Esophagus squamous epithelium (tissue), 5 donors: ENCODE measurements at regions not wholly inside any gene's neighbourhood (a gene's known extent, or its start where the extent isn't known, plus 50 kb on each side); places are given as distances from the start of the nearest gene placed in this dataset.
A peak's percentile ranks its signal among the peaks of the same experiment; 100 is the strongest.

Experiments
- DNase-seq: peaks from one replicate; lab custom pipeline; 2025; lab: John Stamatoyannopoulos, UW
- H3K27ac ChIP-seq, 4 donors: fragments of 200-600 bp; sonication (generic); one replicate each; pipeline ENCODE4 v1.5.1; 2016 to 2019; ENCODE audit warnings: mild to moderate bottlenecking in 1 of 4
- H3K27me3 ChIP-seq, 4 donors: fragments of 200-600 bp; sonication (generic); 1 replicate in 3 of 4; 2 replicates in 1 of 4; pipeline versions ENCODE4 v1.5.1 to v1.6.0; 2017 to 2021; ENCODE audit warnings: antibody characterized with exemption in 1 of 4
- H3K36me3 ChIP-seq, 3 donors: fragments of 200-600 bp; sonication (generic); one replicate each; pipeline ENCODE4 v1.5.1; 2016 to 2019
- H3K4me1 ChIP-seq, 3 donors: fragments of 200-600 bp; sonication (generic); one replicate each; pipeline ENCODE4 v1.5.1; 2017 to 2019
- H3K4me3 ChIP-seq, 4 donors: fragments of 200-600 bp; sonication (generic); 1 replicate in 3 of 4; 2 replicates in 1 of 4; pipeline ENCODE4 v1.5.1; 2016 to 2019; ENCODE audit warnings: mild to moderate bottlenecking in 2 of 4, moderate library complexity in 1 of 4
- H3K9me3 ChIP-seq, 3 donors: fragments of 200-600 bp; sonication (generic); one replicate each; pipeline ENCODE4 v1.5.1; 2016 to 2019
- CTCF ChIP-seq, 6 experiments: fragments of 450-650 bp in 4 of 6; fragments of 200-600 bp in 2 of 6; sonication (generic) in 2 of 6; IDR thresholded peaks; one replicate each; pipeline ENCODE4 v1.5.1; 2016 to 2019; ENCODE audit warnings: antibody characterized with exemption in 6 of 6, mild to moderate bottlenecking in 4 of 6, moderate library complexity in 4 of 6
- POLR2A ChIP-seq, 4 donors: fragments of 450-650 bp; IDR thresholded peaks; one replicate each; pipeline ENCODE4 v1.6.1; 2017; ENCODE audit warnings: antibody characterized with exemption in 4 of 4, mild to moderate bottlenecking in 4 of 4, moderate library complexity in 3 of 4
- WGBS, 2 donors: methylation state at CpG; one replicate each; pipeline ENCODE4 v1.1.5; 2018; 5-methylcytosine and 5-hydroxymethylcytosine counted together
- intact Hi-C: fragments of 100-400 bp; cut with DNase I; formaldehyde crosslinking; loops from one replicate; pipeline ENCODE4 v1.15.0; 2022
- donor health status: DM: yes; HTN: yes; CAD: no.

GRCh38 chr9:88658311-88658822 lies 123.4 kb downstream of the NXNL2 start:
- TF ChIP-seq CTCF (IDR thresholded peaks at IDR 0.05) = no peak
- TF ChIP-seq POLR2A (IDR thresholded peaks at IDR 0.05) = no peak
- DNase-seq = no peak
- intact Hi-C loops = no loop called here
- H3K4me1 ChIP-seq = peaks cover 0 to 30% (median 12%) of the 10 kb centered on the region in 3 donors
- H3K36me3 ChIP-seq = no peaks in the 10 kb centered on the region
- WGBS, 2 donors = 18 to 32% methylated on average over 7 of the region's 7 CpGs
- peak overlapping the region in 3 of 4 donors; percentile 59 to 69 (median 68) for H3K27ac ChIP-seq
- H3K4me3 ChIP-seq = no peak overlapping the region
- no peaks in the 10 kb centered on the region for H3K9me3 ChIP-seq
- H3K27me3 ChIP-seq = no peaks in the 10 kb centered on the region

- H3K9me3 ChIP-seq = no peaks in the 10 kb centered on the region
- no peaks in the 10 kb centered on the region for H3K27me3 ChIP-seq
- intact Hi-C loops = no loop called here
- no peak for TF ChIP-seq POLR2A (IDR thresholded peaks at IDR 0.05)
- no peak for TF ChIP-seq CTCF (IDR thresholded peaks at IDR 0.05)
- peaks cover 0 to 23% (median 12%) of the 10 kb centered on the region in 3 donors for H3K4me1 ChIP-seq
- 32 to 52% methylated on average over 2 of the region's 2 CpGs for WGBS, 2 donors
- peak overlapping the region in 2 of 4 donors; percentile 59 to 68 for H3K27ac ChIP-seq
- no peak overlapping the region for H3K4me3 ChIP-seq
- H3K36me3 ChIP-seq = no peaks in the 10 kb centered on the region
- DNase-seq = no peak
Measured at GRCh38 chr9:88659126-88659525, 124.1 kb downstream of the NXNL2 start.

- intact Hi-C loops = no loop called here
- Histone ChIP-seq H3K9me3 (no peaks in the 10 kb centered on the region), H3K27ac (no peak overlapping the region), H3K27me3 (no peaks in the 10 kb centered on the region), H3K36me3 (no peaks in the 10 kb centered on the region), H3K4me1 (peaks cover 0 to 22% (median 12%) of the 10 kb centered on the region in 3 donors), H3K4me3 (no peak overlapping the region)
- 30 to 36% methylated on average over 1 of the region's 1 CpG for WGBS, 2 donors
- no peak for TF ChIP-seq POLR2A (IDR thresholded peaks at IDR 0.05)
- TF ChIP-seq CTCF (IDR thresholded peaks at IDR 0.05) = no peak
- no peak for DNase-seq
Measured at GRCh38 chr9:88660611-88661010, 125.6 kb downstream of the NXNL2 start.

GRCh38 chr9:88661759-88662158 lies 126.8 kb downstream of the NXNL2 start:
- no peaks in the 10 kb centered on the region for H3K9me3 ChIP-seq
- H3K4me1 ChIP-seq = peaks cover 0 to 22% (median 12%) of the 10 kb centered on the region in 3 donors
- H3K27me3 ChIP-seq = no peaks in the 10 kb centered on the region
- DNase-seq = no peak
- H3K36me3 ChIP-seq = no peaks in the 10 kb centered on the region
- no peak overlapping the region for H3K27ac ChIP-seq
- 77 to 94% methylated on average over 3 of the region's 3 CpGs for WGBS, 2 donors
- H3K4me3 ChIP-seq = no peak overlapping the region
- intact Hi-C loops = no loop called here
- TF ChIP-seq CTCF (IDR thresholded peaks at IDR 0.05) (no peak), POLR2A (IDR thresholded peaks at IDR 0.05) (no peak)

- H3K27me3 ChIP-seq = no peaks in the 10 kb centered on the region
- intact Hi-C loops = no loop called here
- no peak for DNase-seq
- no peak for TF ChIP-seq CTCF (IDR thresholded peaks at IDR 0.05)
- TF ChIP-seq POLR2A (IDR thresholded peaks at IDR 0.05) = no peak
- WGBS, 2 donors = 73 to 79% methylated on average over 4 of the region's 4 CpGs
- no peaks in the 10 kb centered on the region for H3K9me3 ChIP-seq
- H3K36me3 ChIP-seq = no peaks in the 10 kb centered on the region
- peaks cover 0 to 5% (median 0%) of the 10 kb centered on the region in 3 donors for H3K4me1 ChIP-seq
- no peak overlapping the region for H3K27ac ChIP-seq
- no peak overlapping the region for H3K4me3 ChIP-seq
Measured at GRCh38 chr9:88663771-88664419, 128.9 kb downstream of the NXNL2 start.
